Vagina (tissue), 2 donors: ENCODE measurements at regions not wholly inside any gene's neighbourhood (a gene's known extent, or its start where the extent isn't known, plus 50 kb on each side); places are given as distances from the start of the nearest gene placed in this dataset.

Experiments
- DNase-seq, 2 donors: peaks; one replicate each; pipeline ENCODE4 v3.0.0-alpha.2; 2017; ENCODE audit errors: extremely low spot score in 2 of 2
- H3K27ac ChIP-seq: fragments of 200-600 bp; sonication (generic); one replicate; pipeline ENCODE4 v1.5.1; 2019
- H3K27me3 ChIP-seq: fragments of 200-600 bp; sonication (generic); one replicate; pipeline ENCODE4 v1.5.1; 2019
- H3K36me3 ChIP-seq, 2 donors: fragments of 200-600 bp; sonication (generic); one replicate each; pipeline ENCODE4 v1.5.1; 2017 to 2019
- H3K4me1 ChIP-seq: fragments of 200-600 bp; sonication (generic); one replicate; pipeline ENCODE4 v1.5.1; 2019
- H3K4me3 ChIP-seq, 2 donors: fragments of 200-600 bp; sonication (generic); 1 replicate in 1 of 2; 2 replicates in 1 of 2; pipeline ENCODE4 v1.5.1; 2016 to 2019
- H3K9me3 ChIP-seq: fragments of 200-600 bp; sonication (generic); one replicate; pipeline ENCODE4 v1.5.1; 2019
- CTCF ChIP-seq, 3 experiments: fragments of 450-650 bp in 2 of 3; fragments of 200-600 bp in 1 of 3; sonication (generic) in 1 of 3; IDR thresholded peaks; one replicate each; pipeline ENCODE4 v1.5.1; 2017 to 2019; ENCODE audit warnings: antibody characterized with exemption in 3 of 3, mild to moderate bottlenecking in 2 of 3, moderate library complexity in 2 of 3
- POLR2A ChIP-seq, 2 donors: fragments of 450-650 bp; IDR thresholded peaks; one replicate each; pipeline ENCODE4 v1.6.1; 2017; ENCODE audit warnings: antibody characterized with exemption in 2 of 2, mild to moderate bottlenecking in 2 of 2, moderate library complexity in 2 of 2
- POLR2AphosphoS5 ChIP-seq, 2 donors: sonication (generic); formaldehyde crosslinking; IDR thresholded peaks; one replicate each; pipeline ENCODE4 v1.9.0; 2017; ENCODE audit warnings: antibody characterized with exemption in 2 of 2, mild to moderate bottlenecking in 2 of 2, low read depth in 1 of 2; ENCODE audit not compliant: insufficient read depth in 1 of 2
- intact Hi-C: fragments of 100-400 bp; cut with DNase I; formaldehyde crosslinking; loops from one replicate; pipeline ENCODE4 v1.15.1; 2023

GRCh38 chr11:128053981-128054931 lies 533.1 kb downstream of the ETS1 start:
- intact Hi-C loops, result no loop called here
- H3K27me3 ChIP-seq, result no peaks in the 10 kb centered on the region
- H3K36me3 ChIP-seq, result no peaks in the 10 kb centered on the region
- H3K4me1 ChIP-seq, result no peaks in the 10 kb centered on the region
- H3K4me3 ChIP-seq, result no peak overlapping the region
- no peak for TF ChIP-seq POLR2AphosphoS5 (IDR thresholded peaks at IDR 0.05; ENCODE audit: insufficient read depth in 1 of 2, low read depth in 1 of 2)
- TF ChIP-seq POLR2A (IDR thresholded peaks at IDR 0.05), result no peak
- TF ChIP-seq CTCF (IDR thresholded peaks at IDR 0.05), result no peak
- H3K27ac ChIP-seq, result no peak overlapping the region
- H3K9me3 ChIP-seq, result no peaks in the 10 kb centered on the region
- DNase-seq, result no peak

GRCh38 chr11:128052912-128053641 lies 534.3 kb downstream of the ETS1 start:
- Histone ChIP-seq H3K4me1 (no peaks in the 10 kb centered on the region), H3K27ac (no peak overlapping the region), H3K36me3 (no peaks in the 10 kb centered on the region), H3K27me3 (no peaks in the 10 kb centered on the region), H3K4me3 (no peak overlapping the region), H3K9me3 (no peaks in the 10 kb centered on the region)
- TF ChIP-seq POLR2A (IDR thresholded peaks at IDR 0.05) (no peak), CTCF (IDR thresholded peaks at IDR 0.05) (no peak), POLR2AphosphoS5 (IDR thresholded peaks at IDR 0.05; ENCODE audit: insufficient read depth in 1 of 2, low read depth in 1 of 2) (no peak)
- intact Hi-C loops, result no loop called here
- DNase-seq, result no peak

- Histone ChIP-seq H3K4me1 (no peaks in the 10 kb centered on the region), H3K27me3 (no peaks in the 10 kb centered on the region), H3K27ac (no peak overlapping the region), H3K4me3 (no peak overlapping the region), H3K9me3 (no peaks in the 10 kb centered on the region), H3K36me3 (no peaks in the 10 kb centered on the region)
- no peak for TF ChIP-seq POLR2AphosphoS5 (IDR thresholded peaks at IDR 0.05; ENCODE audit: insufficient read depth in 1 of 2, low read depth in 1 of 2)
- DNase-seq, result no peak
- intact Hi-C loops, result no loop called here
Observed at GRCh38 chr11:128048121-128048520, 539.2 kb downstream of the ETS1 start.

- H3K9me3 ChIP-seq, result no peaks in the 10 kb centered on the region
- H3K4me1 ChIP-seq, result no peaks in the 10 kb centered on the region
- no peak overlapping the region for H3K27ac ChIP-seq
- intact Hi-C loops, result no loop called here
- DNase-seq, result no peak
- no peak overlapping the region for H3K4me3 ChIP-seq
- TF ChIP-seq POLR2AphosphoS5 (IDR thresholded peaks at IDR 0.05; ENCODE audit: insufficient read depth in 1 of 2, low read depth in 1 of 2), result no peak
- no peak for TF ChIP-seq POLR2A (IDR thresholded peaks at IDR 0.05)
- TF ChIP-seq CTCF (IDR thresholded peaks at IDR 0.05), result no peak
- H3K27me3 ChIP-seq, result no peaks in the 10 kb centered on the region
- no peaks in the 10 kb centered on the region for H3K36me3 ChIP-seq
Observed at GRCh38 chr11:128047026-128047425, 540.3 kb downstream of the ETS1 start.

GRCh38 chr11:128046213-128046612 lies 541.1 kb downstream of the ETS1 start:
- intact Hi-C loops, result no loop called here
- TF ChIP-seq CTCF (IDR thresholded peaks at IDR 0.05) (no peak), POLR2A (IDR thresholded peaks at IDR 0.05) (no peak), POLR2AphosphoS5 (IDR thresholded peaks at IDR 0.05; ENCODE audit: insufficient read depth in 1 of 2, low read depth in 1 of 2) (no peak)
- no peaks in the 10 kb centered on the region for H3K9me3 ChIP-seq
- no peak overlapping the region for H3K4me3 ChIP-seq
- no peaks in the 10 kb centered on the region for H3K36me3 ChIP-seq
- H3K27ac ChIP-seq, result no peak overlapping the region
- no peak for DNase-seq
- H3K27me3 ChIP-seq, result no peaks in the 10 kb centered on the region
- no peaks in the 10 kb centered on the region for H3K4me1 ChIP-seq
